Erythroblast (primary cell): ENCODE measurements at regions not wholly inside any gene's neighbourhood (a gene's known extent, or its start where the extent isn't known, plus 50 kb on each side); places are given as distances from the start of the nearest gene placed in this dataset.

Experiments
- GATA1 ChIP-seq: IDR thresholded peaks from 2 replicates; pipeline ENCODE4 v1.6.1; 2011; ENCODE audit warnings: low read depth, mild to moderate bottlenecking, control low read depth, low read length, moderate library complexity
- POLR2A ChIP-seq: IDR thresholded peaks from 2 replicates; pipeline ENCODE4 v1.6.1; 2011; ENCODE audit warnings: mild to moderate bottlenecking, low read length

GRCh38 chr15:96497951-96498350, 167.5 kb downstream of the NR2F2 start:
- TF ChIP-seq POLR2A: no peak
- no peak for TF ChIP-seq GATA1
